Mesenchymal stem cell (in vitro differentiated cells and primary cell): ENCODE measurements at regions not wholly inside any gene's neighbourhood (a gene's known extent, or its start where the extent isn't known, plus 50 kb on each side); places are given as distances from the start of the nearest gene placed in this dataset.

Experiments used
- DNase-seq: peaks from one replicate; pipeline ENCODE4 v3.0.0-alpha.2; 2013
- H2AFZ ChIP-seq: one replicate; pipeline ENCODE4 v1.6.1; 2013; ENCODE audit warnings: low read depth, mild to moderate bottlenecking, control low read depth, inconsistent platforms, low read length, moderate library complexity
- H2AK5ac ChIP-seq: 2 replicates; pipeline ENCODE4 v1.6.1; 2013; ENCODE audit warnings: low read length, moderate library complexity, mild to moderate bottlenecking, inconsistent platforms; ENCODE audit not compliant: severe bottlenecking
- H2BK120ac ChIP-seq: one replicate; pipeline ENCODE4 v1.6.1; 2013; ENCODE audit warnings: low read depth, mild to moderate bottlenecking, inconsistent platforms, low read length, moderate library complexity
- H2BK12ac ChIP-seq, 2 experiments: one replicate each; pipeline ENCODE4 v1.6.1; 2013; ENCODE audit warnings: inconsistent platforms in 2 of 2, low read length in 2 of 2, mild to moderate bottlenecking in 2 of 2, moderate library complexity in 2 of 2, control low read depth in 1 of 2
- H2BK15ac ChIP-seq: one replicate; pipeline ENCODE4 v1.6.1; 2013; ENCODE audit warnings: mild to moderate bottlenecking, low read depth, inconsistent platforms; ENCODE audit not compliant: poor library complexity, severe bottlenecking
- H2BK5ac ChIP-seq: 2 replicates; pipeline ENCODE4 v1.6.1; 2013; ENCODE audit warnings: low read depth, mild to moderate bottlenecking, low read length, control low read depth, inconsistent platforms; ENCODE audit not compliant: poor library complexity, severe bottlenecking
- H3K14ac ChIP-seq, 2 experiments: one replicate each; pipeline ENCODE4 v1.6.1; 2013; ENCODE audit warnings: inconsistent platforms in 2 of 2, low read length in 2 of 2, control low read depth in 1 of 2, mild to moderate bottlenecking in 1 of 2, moderate library complexity in 1 of 2
- H3K18ac ChIP-seq, 2 experiments: one replicate each; pipeline ENCODE4 v1.6.1; 2013; ENCODE audit warnings: inconsistent platforms in 2 of 2, low read length in 2 of 2, control low read depth in 1 of 2, low read depth in 1 of 2, mild to moderate bottlenecking in 1 of 2
- H3K23ac ChIP-seq, 2 experiments: one replicate each; pipeline ENCODE4 v1.6.1; 2013; ENCODE audit warnings: inconsistent platforms in 2 of 2, low read length in 2 of 2, mild to moderate bottlenecking in 2 of 2, moderate library complexity in 2 of 2, control low read depth in 1 of 2
- H3K27ac ChIP-seq: 2 replicates; pipeline ENCODE4 v1.5.1; 2013; ENCODE audit warnings: mild to moderate bottlenecking, moderate library complexity, low read length, control low read depth, inconsistent platforms; ENCODE audit not compliant: poor library complexity, severe bottlenecking
- H3K27me3 ChIP-seq, 2 experiments: 2 replicates each; pipeline versions ENCODE4 v1.6.1 to v1.7.0; 2013; ENCODE audit warnings: low read length in 2 of 2, mild to moderate bottlenecking in 2 of 2, moderate library complexity in 2 of 2, control low read depth in 1 of 2, inconsistent platforms in 1 of 2; ENCODE audit not compliant: control insufficient read depth in 1 of 2, insufficient read depth in 1 of 2
- H3K36me3 ChIP-seq, 2 experiments: 2 replicates each; pipeline versions ENCODE4 v1.6.1 to v1.7.0; 2013; ENCODE audit warnings: low read length in 2 of 2, control low read depth in 1 of 2, inconsistent platforms in 1 of 2, low read depth in 1 of 2, mild to moderate bottlenecking in 1 of 2; ENCODE audit not compliant: insufficient read depth in 2 of 2, control insufficient read depth in 1 of 2
- H3K4ac ChIP-seq, 2 experiments: one replicate each; pipeline ENCODE4 v1.6.1; 2013; ENCODE audit warnings: inconsistent platforms in 2 of 2, low read length in 2 of 2, mild to moderate bottlenecking in 2 of 2, moderate library complexity in 2 of 2, control low read depth in 1 of 2, low read depth in 1 of 2
- H3K4me1 ChIP-seq: 2 replicates; pipeline ENCODE4 v1.6.1; 2013; ENCODE audit warnings: low read depth, low read length, control low read depth; ENCODE audit not compliant: control insufficient read depth, insufficient read depth
- H3K4me2 ChIP-seq: 2 replicates; pipeline ENCODE4 v1.6.1; 2013; ENCODE audit warnings: low read length, mild to moderate bottlenecking, inconsistent platforms; ENCODE audit not compliant: poor library complexity, severe bottlenecking
- H3K4me3 ChIP-seq, 2 experiments: 2 replicates each; pipeline versions ENCODE4 v1.5.1 to v1.7.0; 2013; ENCODE audit warnings: low read length in 2 of 2, mild to moderate bottlenecking in 2 of 2, control low read depth in 1 of 2, low read depth in 1 of 2; ENCODE audit not compliant: insufficient read depth in 1 of 2
- H3K79me1 ChIP-seq: replicated peaks from 2 replicates; pipeline ENCODE4 v1.6.1; 2013; ENCODE audit warnings: mild to moderate bottlenecking, control low read depth, low read length, inconsistent platforms; ENCODE audit not compliant: poor library complexity, severe bottlenecking
- H3K9ac ChIP-seq: 2 replicates; pipeline ENCODE4 v1.7.0; 2013; ENCODE audit warnings: mild to moderate bottlenecking, low read length, moderate library complexity
- H3K9me3 ChIP-seq: 2 replicates; pipeline ENCODE4 v1.7.0; 2013; ENCODE audit warnings: mild to moderate bottlenecking, low read length; ENCODE audit not compliant: control insufficient read depth
- H4K8ac ChIP-seq: one replicate; pipeline ENCODE4 v1.6.1; 2013; ENCODE audit warnings: inconsistent platforms, mild to moderate bottlenecking, low read length, moderate library complexity
- H4K91ac ChIP-seq: one replicate; pipeline ENCODE4 v1.6.1; 2013; ENCODE audit warnings: mild to moderate bottlenecking, low read length, inconsistent platforms
- WGBS: methylation state at CpG from one replicate; pipeline ENCODE4 v1.1.7; 2013; ENCODE audit warnings: mixed read lengths; 5-methylcytosine and 5-hydroxymethylcytosine counted together

DNA sequence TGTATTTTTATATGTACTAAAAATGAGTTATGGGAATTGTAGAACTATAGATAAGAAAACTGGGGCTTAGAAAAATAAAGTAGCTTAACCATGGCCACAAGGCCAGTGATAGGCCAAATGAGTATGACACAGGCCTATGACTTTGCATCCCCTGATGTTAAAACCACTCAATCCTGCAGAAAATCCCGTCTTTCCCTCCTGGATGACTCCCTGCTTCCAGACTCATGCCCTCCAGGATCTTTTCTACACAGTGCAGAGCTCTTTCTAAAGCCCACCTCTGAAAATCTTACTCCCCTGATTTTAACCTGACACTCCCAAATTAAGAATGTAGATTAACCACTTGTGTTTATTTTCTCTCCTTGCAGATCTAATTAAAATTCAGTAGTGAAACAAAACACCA, 489.2 kb upstream of the LRRN3 start:
- Histone ChIP-seq H3K27me3 (no peaks in the 10 kb centered on the region), H3K4ac (no peak overlapping the region), H3K9me3 (no peaks in the 10 kb centered on the region), H2AK5ac (no peak overlapping the region), H3K4me2 (no peak overlapping the region), H4K8ac (no peak overlapping the region), H2AFZ (no peak overlapping the region), H2BK12ac (no peak overlapping the region), H2BK15ac (no peak overlapping the region), H3K4me3 (no peak overlapping the region), H3K14ac (no peak overlapping the region), H2BK120ac (no peak overlapping the region), H3K79me1 (no peaks in the 10 kb centered on the region), H4K91ac (no peak overlapping the region), H3K27ac (no peak overlapping the region), H3K18ac (no peak overlapping the region), H3K23ac (no peak overlapping the region), H3K9ac (no peak overlapping the region), H3K4me1 (no peaks in the 10 kb centered on the region), H3K36me3 (no peaks in the 10 kb centered on the region), H2BK5ac (no peak overlapping the region)
- DNase-seq: no peak
- 68% methylated on average over 1 of the region's 1 CpG for WGBS

DNA sequence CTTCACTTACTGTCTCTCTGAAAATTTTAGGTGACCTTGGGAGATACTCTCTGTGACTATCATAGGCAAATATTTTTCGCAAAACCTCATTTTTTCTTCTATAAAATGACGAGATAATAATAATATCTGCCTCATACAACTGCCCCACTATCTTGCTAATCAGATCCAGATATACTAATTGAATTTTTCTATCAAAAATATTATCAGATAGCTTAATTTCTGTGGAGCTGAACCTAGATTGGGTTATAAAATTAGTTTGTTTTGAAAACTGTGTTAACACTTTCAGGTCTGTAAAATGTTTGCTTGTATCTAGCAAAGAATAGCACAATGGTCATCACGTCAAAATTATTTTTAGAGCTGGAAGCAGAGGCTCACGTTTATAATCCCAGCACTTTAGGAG, 486.7 kb upstream of the LRRN3 start:
- Histone ChIP-seq H2BK15ac (no peak overlapping the region), H3K27ac (no peak overlapping the region)
- 78% methylated on average over 2 of the region's 4 CpGs for WGBS

DNA sequence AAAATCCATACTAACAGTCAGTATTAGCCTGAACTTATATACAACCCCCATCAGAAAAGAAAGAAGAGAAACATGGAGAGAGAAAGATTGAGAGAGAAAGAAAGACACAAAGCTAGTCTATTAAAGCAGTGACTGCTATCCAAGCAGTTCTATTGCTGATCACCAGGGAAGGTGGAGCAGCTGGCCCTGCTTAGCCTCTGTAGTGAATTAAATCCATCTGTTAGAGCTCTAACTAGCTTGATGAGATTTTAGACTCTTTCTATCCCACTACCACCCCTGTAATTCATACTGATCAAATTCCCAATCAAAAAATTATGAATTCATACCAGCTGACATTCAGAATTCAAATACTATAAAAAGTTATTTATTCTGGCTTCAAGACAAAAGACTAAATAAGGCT, 486.0 kb upstream of the LRRN3 start:
- Histone ChIP-seq H4K8ac (no peak overlapping the region), H2BK5ac (no peak overlapping the region), H3K27ac (no peak overlapping the region), H3K9ac (no peak overlapping the region), H3K4ac (no peak overlapping the region), H2BK120ac (no peak overlapping the region), H3K14ac (no peak overlapping the region), H3K27me3 (no peaks in the 10 kb centered on the region), H2BK15ac (no peak overlapping the region), H3K36me3 (no peaks in the 10 kb centered on the region), H3K4me2 (no peak overlapping the region), H3K4me1 (no peaks in the 10 kb centered on the region), H2BK12ac (no peak overlapping the region), H2AK5ac (no peak overlapping the region), H3K23ac (no peak overlapping the region), H3K79me1 (no peaks in the 10 kb centered on the region), H2AFZ (no peak overlapping the region), H3K4me3 (no peak overlapping the region), H3K9me3 (peaks cover 6% of the 10 kb centered on the region), H3K18ac (no peak overlapping the region), H4K91ac (no peak overlapping the region)
- DNase-seq: no peak

More for the DNA sequence above, 486.7 kb upstream of the LRRN3 start:
- H2AK5ac ChIP-seq: no peak overlapping the region
- H3K79me1 ChIP-seq: no peaks in the 10 kb centered on the region
- no peak overlapping the region for H3K23ac ChIP-seq
- H4K91ac ChIP-seq: no peak overlapping the region
- H2BK5ac ChIP-seq: no peak overlapping the region
- H2BK120ac ChIP-seq: no peak overlapping the region
- H3K4me3 ChIP-seq: no peak overlapping the region
- H3K4me1 ChIP-seq: no peaks in the 10 kb centered on the region
- no peaks in the 10 kb centered on the region for H3K36me3 ChIP-seq
- H3K4ac ChIP-seq: no peak overlapping the region
- peaks cover 6% of the 10 kb centered on the region for H3K9me3 ChIP-seq
- DNase-seq: no peak
- no peak overlapping the region for H2AFZ ChIP-seq
- H4K8ac ChIP-seq: no peak overlapping the region
- no peaks in the 10 kb centered on the region for H3K27me3 ChIP-seq
- H3K14ac ChIP-seq: no peak overlapping the region
- H3K18ac ChIP-seq: no peak overlapping the region
- H2BK12ac ChIP-seq: no peak overlapping the region
- no peak overlapping the region for H3K9ac ChIP-seq
- no peak overlapping the region for H3K4me2 ChIP-seq

DNA sequence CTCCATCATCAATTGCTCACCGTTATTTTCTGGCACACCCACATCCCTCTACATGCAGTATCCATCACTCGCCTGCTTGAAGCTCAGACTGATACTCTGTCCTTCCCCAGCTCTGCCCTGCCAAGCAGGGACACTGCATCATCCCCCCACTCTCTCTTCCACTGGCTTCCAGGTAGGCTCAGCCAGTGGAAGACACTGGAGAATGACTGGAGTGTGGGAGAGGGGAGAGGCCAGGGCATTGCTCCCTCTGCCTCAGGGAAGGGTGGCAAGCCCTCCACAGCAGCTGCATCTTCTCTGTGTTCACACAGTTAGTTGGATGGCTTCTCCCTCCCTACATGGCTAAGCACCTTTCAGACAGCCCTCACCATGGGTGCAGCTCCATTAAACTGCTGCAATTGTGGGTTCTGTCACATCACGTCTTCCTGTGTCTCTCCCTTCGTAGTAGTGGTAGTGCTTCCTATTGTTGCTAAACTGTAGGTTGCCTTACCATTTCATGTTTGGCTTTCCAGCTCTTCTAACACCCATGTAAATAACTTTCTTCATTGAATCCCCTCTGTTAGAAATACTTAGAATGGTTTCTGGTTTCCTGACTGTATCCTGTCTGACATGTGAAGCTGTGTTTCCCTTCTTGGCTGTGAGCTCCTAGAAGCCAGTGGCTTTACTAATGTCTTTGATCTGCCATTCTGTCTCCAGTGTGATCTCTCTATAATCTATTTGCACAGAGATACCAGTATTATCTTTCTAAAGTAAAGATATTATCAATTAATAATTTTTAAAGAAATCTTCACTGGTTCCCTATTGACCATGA, 483.7 kb upstream of the LRRN3 start:
- H2AFZ ChIP-seq: no peak overlapping the region
- H3K23ac ChIP-seq: no peak overlapping the region
- no peaks in the 10 kb centered on the region for H3K4me1 ChIP-seq
- no peak overlapping the region for H3K4me2 ChIP-seq
- H3K18ac ChIP-seq: no peak overlapping the region
- H4K8ac ChIP-seq: no peak overlapping the region
- H3K79me1 ChIP-seq: no peaks in the 10 kb centered on the region
- peaks cover 6% of the 10 kb centered on the region for H3K9me3 ChIP-seq
- H2BK5ac ChIP-seq: no peak overlapping the region
- H3K27me3 ChIP-seq: no peaks in the 10 kb centered on the region
- WGBS: 92% methylated on average over 4 of the region's 4 CpGs
- no peak overlapping the region for H3K9ac ChIP-seq
- no peak overlapping the region for H2BK120ac ChIP-seq
- DNase-seq: no peak
- H2BK15ac ChIP-seq: no peak overlapping the region
- H2AK5ac ChIP-seq: no peak overlapping the region
- H2BK12ac ChIP-seq: no peak overlapping the region
- H4K91ac ChIP-seq: peak overlapping the region; percentile 35
- H3K36me3 ChIP-seq: no peaks in the 10 kb centered on the region
- H3K27ac ChIP-seq: no peak overlapping the region
- no peak overlapping the region for H3K4me3 ChIP-seq
- H3K14ac ChIP-seq: peak overlapping the region in 1 of 2 experiments; percentile 83
- no peak overlapping the region for H3K4ac ChIP-seq
